Sigmoid colon (tissue), 4 donors: ENCODE measurements at regions not wholly inside any gene's neighbourhood (a gene's known extent, or its start where the extent isn't known, plus 50 kb on each side); places are given as distances from the start of the nearest gene placed in this dataset.

ENCODE experiments used
- EP300 ChIP-seq, 4 donors: sonication (generic); formaldehyde crosslinking; IDR thresholded peaks; one replicate each; pipeline ENCODE4 v1.6.1; 2017; ENCODE audit warnings: antibody characterized with exemption in 4 of 4
- POLR2A ChIP-seq, 2 donors: fragments of 450-650 bp; IDR thresholded peaks; one replicate each; pipeline ENCODE4 v1.6.1; 2016; ENCODE audit warnings: antibody characterized with exemption in 2 of 2, mild to moderate bottlenecking in 2 of 2, moderate library complexity in 2 of 2
- POLR2AphosphoS5 ChIP-seq, 4 donors: sonication (generic); formaldehyde crosslinking; IDR thresholded peaks; one replicate each; pipeline ENCODE4 v1.6.1; 2017; ENCODE audit warnings: antibody characterized with exemption in 4 of 4
- TF ChIP-seq, protein P1 (sequence below), 4 experiments: fragments of 450-650 bp in 3 of 4; fragments of 200-600 bp in 1 of 4; IDR thresholded peaks; one replicate each; pipeline ENCODE4 v1.5.1; 2016 to 2019; ENCODE audit warnings: antibody characterized with exemption in 4 of 4, mild to moderate bottlenecking in 3 of 4, moderate library complexity in 2 of 4

DNA sequence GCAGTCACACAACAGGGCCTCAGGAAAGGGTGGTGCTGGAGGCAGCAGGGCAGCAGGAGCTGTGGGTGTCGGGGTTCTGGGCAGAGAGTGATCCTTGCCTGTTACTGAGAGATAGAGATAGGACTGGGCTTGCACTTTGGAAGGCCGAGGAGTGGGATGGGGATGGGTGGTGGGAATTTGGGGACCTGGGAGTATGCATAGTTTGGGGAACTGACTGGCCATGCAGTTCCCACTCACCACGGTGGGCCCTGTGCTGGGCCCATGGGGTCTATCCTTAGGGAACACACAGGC lies 192.5 kb upstream of the LINGO1 start:
- TF ChIP-seq EP300 (IDR thresholded peaks at IDR 0.05) (no peak), POLR2A (IDR thresholded peaks at IDR 0.05) (no peak), POLR2AphosphoS5 (IDR thresholded peaks at IDR 0.05) (no peak)
- TF ChIP-seq, protein P1, sequence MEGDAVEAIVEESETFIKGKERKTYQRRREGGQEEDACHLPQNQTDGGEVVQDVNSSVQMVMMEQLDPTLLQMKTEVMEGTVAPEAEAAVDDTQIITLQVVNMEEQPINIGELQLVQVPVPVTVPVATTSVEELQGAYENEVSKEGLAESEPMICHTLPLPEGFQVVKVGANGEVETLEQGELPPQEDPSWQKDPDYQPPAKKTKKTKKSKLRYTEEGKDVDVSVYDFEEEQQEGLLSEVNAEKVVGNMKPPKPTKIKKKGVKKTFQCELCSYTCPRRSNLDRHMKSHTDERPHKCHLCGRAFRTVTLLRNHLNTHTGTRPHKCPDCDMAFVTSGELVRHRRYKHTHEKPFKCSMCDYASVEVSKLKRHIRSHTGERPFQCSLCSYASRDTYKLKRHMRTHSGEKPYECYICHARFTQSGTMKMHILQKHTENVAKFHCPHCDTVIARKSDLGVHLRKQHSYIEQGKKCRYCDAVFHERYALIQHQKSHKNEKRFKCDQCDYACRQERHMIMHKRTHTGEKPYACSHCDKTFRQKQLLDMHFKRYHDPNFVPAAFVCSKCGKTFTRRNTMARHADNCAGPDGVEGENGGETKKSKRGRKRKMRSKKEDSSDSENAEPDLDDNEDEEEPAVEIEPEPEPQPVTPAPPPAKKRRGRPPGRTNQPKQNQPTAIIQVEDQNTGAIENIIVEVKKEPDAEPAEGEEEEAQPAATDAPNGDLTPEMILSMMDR (IDR thresholded peaks at IDR 0.05): no peak
